ENCODE measurements at regions not wholly inside any gene's neighbourhood (a gene's known extent, or its start where the extent isn't known, plus 50 kb on each side); places are given as distances from the start of the nearest gene placed in this dataset.
"Not testable (repeated sequence)": the region's sequence is repeated elsewhere in the genome, so short reads cannot be mapped to it uniquely, and the experiment has no call there.

DNA sequence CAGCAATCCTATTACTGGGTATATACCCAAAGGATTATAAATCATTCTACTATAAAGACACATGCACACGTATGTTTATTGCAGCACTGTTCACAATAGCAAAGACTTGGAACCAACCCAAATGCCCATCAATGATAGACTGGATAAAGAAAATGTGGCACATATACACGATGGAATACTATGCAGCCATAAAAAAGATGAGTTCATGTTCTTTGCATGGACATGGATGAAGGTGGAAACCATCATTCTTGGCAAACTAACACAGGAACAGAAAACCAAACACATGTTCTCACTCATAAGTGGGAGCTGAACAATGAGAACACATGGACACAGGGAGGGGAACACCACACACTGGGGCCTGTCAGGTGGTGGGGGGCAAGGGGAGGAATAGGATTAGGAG lies 58.1 kb upstream of the PMCH start:
- TF ChIP-seq TAF1 (IDR thresholded peaks at IDR 0.05; ENCODE audit: borderline replicate concordance, low read depth, low read length); POLR2AphosphoS5 (IDR thresholded peaks at IDR 0.05; ENCODE audit: low read depth, low read length): not testable (repeated sequence)

Measured in GM12892 (cell line).